PC-9 (cell line): ENCODE measurements at regions not wholly inside any gene's neighbourhood (a gene's known extent, or its start where the extent isn't known, plus 50 kb on each side); places are given as distances from the start of the nearest gene placed in this dataset.

Experiments
- CTCF ChIP-seq: fragments of 200-600 bp; sonication (generic); conservative IDR thresholded peaks from 2 replicates; pipeline ENCODE4 v1.6.1; 2017; ENCODE audit warnings: mixed run types, antibody characterized with exemption, mild to moderate bottlenecking, moderate library complexity
- EZH2 ChIP-seq: fragments of 200-600 bp; sonication (generic); IDR thresholded peaks from 2 replicates; pipeline ENCODE4 v1.8.0; 2017; ENCODE audit warnings: antibody characterized with exemption, low read depth

DNA sequence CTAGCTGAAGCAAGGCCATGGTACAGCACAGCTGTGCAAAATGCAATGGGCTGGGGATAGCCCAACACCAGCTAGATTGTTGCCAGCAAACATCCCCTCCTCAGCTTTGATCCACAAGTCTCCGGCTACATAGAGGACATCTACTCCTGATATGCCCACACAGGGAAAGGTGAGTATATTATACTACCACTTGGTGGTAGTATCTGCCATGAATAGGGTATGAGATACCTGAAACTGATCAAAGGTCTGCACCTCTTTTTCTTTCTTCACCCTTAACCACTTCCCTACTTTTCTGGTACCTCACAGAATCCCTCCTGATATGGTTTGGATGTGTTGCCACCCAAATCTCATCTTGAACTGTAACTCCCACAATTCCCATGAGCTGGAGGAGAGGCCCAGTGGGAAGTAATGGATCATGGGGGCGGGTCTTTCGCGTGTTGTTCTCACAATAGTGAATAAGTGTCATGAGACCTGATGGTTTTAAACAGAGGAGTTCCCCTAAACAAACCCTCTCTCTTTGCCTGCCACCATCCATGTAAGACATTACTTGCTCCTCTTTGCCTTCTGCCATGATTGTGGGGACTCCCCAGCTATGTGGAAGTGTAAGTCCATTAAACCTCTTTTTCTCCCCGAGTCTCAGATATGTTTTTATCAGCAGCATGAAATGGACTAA lies 279.6 kb downstream of the TXNL1 start:
- TF ChIP-seq CTCF (peak; percentile 56), EZH2 (no peak)
